Fibroblast of mammary gland (primary cell): ENCODE measurements at regions not wholly inside any gene's neighbourhood (a gene's known extent, or its start where the extent isn't known, plus 50 kb on each side); places are given as distances from the start of the nearest gene placed in this dataset.

ENCODE experiments used
- DNase-seq: peaks from one replicate; pipeline ENCODE4 v3.0.0-alpha.2; 2010; ENCODE audit warnings: low read depth
- H3K4me3 ChIP-seq: 2 replicates; pipeline ENCODE4 v1.5.1; 2011; ENCODE audit warnings: low read depth, mild to moderate bottlenecking, low read length, moderate library complexity; ENCODE audit not compliant: control insufficient read depth
- TF ChIP-seq, protein P1 (sequence below): conservative IDR thresholded peaks from 2 replicates; pipeline ENCODE4 v1.5.1; 2011; ENCODE audit warnings: low read depth, low read length, inconsistent platforms; ENCODE audit not compliant: control insufficient read depth, insufficient read depth

DNA sequence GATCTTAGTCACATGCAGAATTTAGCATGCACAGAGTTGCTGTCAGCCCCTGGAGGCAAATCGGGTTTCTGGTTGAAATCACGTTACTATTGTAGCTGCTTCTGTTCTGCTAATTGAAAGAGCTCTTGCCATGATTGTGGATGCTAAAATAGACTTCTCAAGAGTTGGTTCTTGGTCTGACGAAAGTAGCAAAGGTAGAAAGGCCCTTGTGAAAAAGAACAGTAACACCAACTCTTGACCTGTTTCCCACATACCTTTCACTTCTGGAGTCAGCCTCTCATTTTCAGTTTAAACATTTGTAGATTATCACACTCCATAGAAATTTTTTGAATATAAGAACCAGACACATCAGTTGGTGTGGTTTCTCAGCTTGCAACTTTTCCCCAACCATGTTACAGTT lies 110.0 kb upstream of the EPB41L3 start:
- H3K4me3 ChIP-seq, result no peak overlapping the region
- DNase-seq, result no peak
- TF ChIP-seq, protein P1, sequence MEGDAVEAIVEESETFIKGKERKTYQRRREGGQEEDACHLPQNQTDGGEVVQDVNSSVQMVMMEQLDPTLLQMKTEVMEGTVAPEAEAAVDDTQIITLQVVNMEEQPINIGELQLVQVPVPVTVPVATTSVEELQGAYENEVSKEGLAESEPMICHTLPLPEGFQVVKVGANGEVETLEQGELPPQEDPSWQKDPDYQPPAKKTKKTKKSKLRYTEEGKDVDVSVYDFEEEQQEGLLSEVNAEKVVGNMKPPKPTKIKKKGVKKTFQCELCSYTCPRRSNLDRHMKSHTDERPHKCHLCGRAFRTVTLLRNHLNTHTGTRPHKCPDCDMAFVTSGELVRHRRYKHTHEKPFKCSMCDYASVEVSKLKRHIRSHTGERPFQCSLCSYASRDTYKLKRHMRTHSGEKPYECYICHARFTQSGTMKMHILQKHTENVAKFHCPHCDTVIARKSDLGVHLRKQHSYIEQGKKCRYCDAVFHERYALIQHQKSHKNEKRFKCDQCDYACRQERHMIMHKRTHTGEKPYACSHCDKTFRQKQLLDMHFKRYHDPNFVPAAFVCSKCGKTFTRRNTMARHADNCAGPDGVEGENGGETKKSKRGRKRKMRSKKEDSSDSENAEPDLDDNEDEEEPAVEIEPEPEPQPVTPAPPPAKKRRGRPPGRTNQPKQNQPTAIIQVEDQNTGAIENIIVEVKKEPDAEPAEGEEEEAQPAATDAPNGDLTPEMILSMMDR, result no peak

DNA sequence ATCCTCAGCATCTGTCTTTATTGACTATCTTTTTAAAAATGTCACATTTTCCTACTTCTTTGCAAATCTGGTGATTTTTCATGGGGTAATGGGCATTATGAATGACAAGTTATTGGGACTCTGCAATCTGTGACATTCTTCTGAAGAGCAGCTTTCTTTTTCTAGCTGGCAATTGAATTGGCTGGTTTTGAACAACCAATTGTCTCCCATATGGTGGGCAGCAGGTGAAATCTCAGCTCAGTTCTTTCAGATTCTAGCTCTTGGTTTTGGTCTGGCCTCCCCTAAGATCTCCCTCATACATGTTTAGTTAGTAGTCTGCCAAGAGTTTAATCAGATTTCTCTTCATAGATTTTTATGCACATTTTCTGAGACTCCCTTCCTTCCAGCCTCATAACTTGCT lies 107.9 kb upstream of the EPB41L3 start:
- TF ChIP-seq, protein P1, result no peak
- no peak overlapping the region for H3K4me3 ChIP-seq
- DNase-seq, result no peak

DNA sequence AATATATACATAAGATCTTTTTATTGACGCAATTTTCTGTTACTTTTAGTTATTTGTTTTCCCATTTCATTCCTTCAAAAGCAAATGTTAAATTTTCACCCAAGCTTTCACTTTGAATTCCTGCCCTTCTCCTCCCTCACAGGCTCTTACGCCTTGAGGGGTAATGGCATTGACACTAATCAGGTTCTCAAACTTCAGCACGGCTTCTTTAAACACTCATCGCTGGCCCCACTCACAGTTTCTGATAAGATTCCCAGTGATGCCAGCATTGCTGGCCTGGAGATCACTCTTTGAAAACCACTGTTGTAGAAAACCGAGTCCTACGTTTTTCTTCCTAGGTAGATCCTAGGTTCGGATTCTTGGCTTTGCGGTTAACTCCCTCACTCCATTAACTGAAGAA lies 105.6 kb upstream of the EPB41L3 start:
- TF ChIP-seq, protein P1, result no peak

DNA sequence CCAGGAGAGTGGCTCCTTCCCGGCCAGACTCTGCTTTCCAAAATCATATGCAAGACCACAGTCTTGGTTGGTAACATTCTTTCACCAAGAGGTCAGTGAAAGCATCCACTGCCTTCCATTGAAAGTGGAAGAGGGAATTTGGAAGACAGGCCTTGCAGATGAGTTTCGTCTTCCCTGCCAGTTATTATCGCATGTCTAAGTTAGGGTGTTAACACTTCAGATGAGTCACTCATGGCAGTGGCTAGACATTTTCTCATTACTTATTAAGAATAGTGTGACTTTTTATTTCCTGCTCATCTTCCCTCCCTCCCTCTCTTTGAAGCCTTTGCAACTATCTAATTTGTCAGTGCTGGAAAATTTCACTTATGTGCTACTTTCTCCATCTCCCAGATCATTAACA lies 102.9 kb upstream of the EPB41L3 start:
- no peak overlapping the region for H3K4me3 ChIP-seq
- TF ChIP-seq, protein P1, result no peak
- no peak for DNase-seq

More for the DNA sequence above, 105.6 kb upstream of the EPB41L3 start:
- no peak for DNase-seq
- no peak overlapping the region for H3K4me3 ChIP-seq

DNA sequence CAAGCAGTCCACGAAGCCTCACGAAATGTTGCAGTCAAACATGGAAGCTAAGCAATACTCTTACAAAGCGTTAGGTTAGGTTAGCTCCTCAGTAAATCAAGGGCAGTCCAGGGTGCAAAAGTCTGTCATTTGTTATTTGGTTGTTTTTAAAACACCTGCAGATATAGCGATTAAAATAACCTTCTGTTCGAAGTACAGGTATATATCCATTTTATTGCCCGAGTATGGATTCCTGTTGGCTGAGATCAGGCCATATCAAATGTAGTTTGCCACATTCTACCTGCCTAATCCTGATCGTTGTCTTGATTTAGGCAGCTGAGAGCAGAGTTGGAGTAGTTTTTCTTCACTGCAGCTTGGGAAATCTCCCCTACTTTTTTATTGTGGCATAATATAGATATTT lies 99.5 kb upstream of the EPB41L3 start:
- TF ChIP-seq, protein P1, result no peak
- DNase-seq, result no peak

DNA sequence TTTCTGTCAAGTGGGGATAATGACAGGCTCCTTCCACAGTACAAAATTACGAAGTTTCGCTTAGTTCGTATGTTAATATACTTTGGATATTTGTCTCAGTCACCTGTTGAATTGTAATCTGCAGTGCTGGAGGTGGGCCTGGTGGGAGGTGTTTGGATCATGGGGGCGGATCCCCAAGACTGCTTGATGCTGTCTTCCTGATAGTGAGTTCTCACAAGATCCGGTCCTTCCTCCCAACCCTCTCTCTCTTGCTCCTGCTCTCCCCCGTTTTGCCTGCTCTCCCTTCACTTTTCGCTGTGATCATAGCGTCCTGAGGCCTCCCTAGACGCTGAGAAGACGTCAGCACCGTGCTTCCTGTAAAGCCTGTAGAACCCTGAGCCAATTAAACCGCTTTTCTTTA lies 97.1 kb upstream of the EPB41L3 start:
- no peak for DNase-seq
- no peak overlapping the region for H3K4me3 ChIP-seq
- TF ChIP-seq, protein P1, result no peak

More for the DNA sequence above, 99.5 kb upstream of the EPB41L3 start:
- no peak overlapping the region for H3K4me3 ChIP-seq

DNA sequence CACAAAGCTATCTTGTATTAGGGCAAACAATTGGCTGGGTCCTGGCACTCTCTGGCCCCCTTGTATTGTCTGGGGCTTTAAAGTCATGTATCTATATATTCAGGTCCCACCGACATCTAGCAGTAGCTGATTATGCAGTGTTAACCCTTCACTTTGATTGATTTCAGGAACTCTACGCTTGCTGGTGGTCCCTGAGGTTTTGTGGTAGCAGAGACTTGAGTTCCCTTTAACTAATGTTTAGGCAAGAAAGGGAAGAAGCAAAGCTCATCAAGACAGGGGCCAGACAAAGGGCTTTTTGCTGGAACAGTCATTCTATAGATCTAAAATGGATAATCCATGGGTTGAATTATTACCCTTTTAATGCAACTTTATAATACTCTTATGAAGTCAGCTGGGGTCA lies 95.3 kb upstream of the EPB41L3 start:
- H3K4me3 ChIP-seq, result no peak overlapping the region
- TF ChIP-seq, protein P1, result no peak
- no peak for DNase-seq
